Peyer's patch (tissue), 4 donors: ENCODE measurements at regions not wholly inside any gene's neighbourhood (a gene's known extent, or its start where the extent isn't known, plus 50 kb on each side); places are given as distances from the start of the nearest gene placed in this dataset.

Source experiments
- CTCF ChIP-seq, 6 experiments: fragments of 450-650 bp in 4 of 6; fragments of 200-600 bp in 2 of 6; sonication (generic) in 1 of 6; IDR thresholded peaks; one replicate each; pipeline ENCODE4 v1.5.1; 2017 to 2019; ENCODE audit warnings: antibody characterized with exemption in 6 of 6, mild to moderate bottlenecking in 3 of 6, moderate library complexity in 1 of 6
- POLR2A ChIP-seq, 2 donors: fragments of 450-650 bp; IDR thresholded peaks; one replicate each; pipeline ENCODE4 v1.5.1; 2017; ENCODE audit warnings: antibody characterized with exemption in 2 of 2, mild to moderate bottlenecking in 2 of 2, moderate library complexity in 2 of 2

GRCh38 chr4:57865264-57865663 lies 755.1 kb upstream of the IGFBP7 start:
- no peak for TF ChIP-seq POLR2A (IDR thresholded peaks at IDR 0.05)
- TF ChIP-seq CTCF (IDR thresholded peaks at IDR 0.05) = no peak
